Spleen (tissue), 11 donors: ENCODE measurements at regions not wholly inside any gene's neighbourhood (a gene's known extent, or its start where the extent isn't known, plus 50 kb on each side); places are given as distances from the start of the nearest gene placed in this dataset.
"Not testable (repeated sequence)": the region's sequence is repeated elsewhere in the genome, so short reads cannot be mapped to it uniquely, and the experiment has no call there.

Experiments used
- DNase-seq: peaks from one replicate; pipeline ENCODE4 v3.0.0-alpha.2; 2020
- H3K27ac ChIP-seq, 8 donors: fragments of 200-600 bp; sonication (generic) in 7 of 8; 1 replicate in 4 of 8; 2 replicates in 4 of 8; pipeline versions ENCODE4 v1.5.0 to v1.8.0; 2016 to 2021; ENCODE audit warnings: inconsistent platforms in 4 of 8, mild to moderate bottlenecking in 4 of 8, moderate library complexity in 1 of 8
- H3K27me3 ChIP-seq, 7 donors: fragments of 200-600 bp; sonication (generic) in 6 of 7; replicated peaks in 1 of 7; 1 replicate in 4 of 7; 2 replicates in 3 of 7; pipeline versions ENCODE4 v1.5.0 to v1.8.0; 2016 to 2021; ENCODE audit warnings: inconsistent platforms in 3 of 7, mild to moderate bottlenecking in 1 of 7
- H3K36me3 ChIP-seq, 6 donors: fragments of 200-600 bp; sonication (generic) in 5 of 6; 1 replicate in 4 of 6; 2 replicates in 2 of 6; pipeline versions ENCODE4 v1.5.0 to v1.8.0; 2016 to 2021; ENCODE audit warnings: inconsistent platforms in 2 of 6
- H3K4me1 ChIP-seq, 6 donors: fragments of 200-600 bp; sonication (generic) in 5 of 6; 1 replicate in 3 of 6; 2 replicates in 3 of 6; pipeline versions ENCODE4 v1.5.0 to v1.8.0; 2016 to 2021; ENCODE audit warnings: inconsistent platforms in 3 of 6
- H3K4me3 ChIP-seq, 8 donors: fragments of 200-600 bp; sonication (generic) in 7 of 8; 1 replicate in 4 of 8; 2 replicates in 4 of 8; pipeline versions ENCODE4 v1.5.0 to v1.8.0; 2016 to 2021; ENCODE audit warnings: inconsistent platforms in 4 of 8, mild to moderate bottlenecking in 4 of 8, moderate library complexity in 2 of 8
- H3K9me3 ChIP-seq, 8 donors: fragments of 200-600 bp; sonication (generic) in 7 of 8; 1 replicate in 4 of 8; 2 replicates in 4 of 8; pipeline versions ENCODE4 v1.5.0 to v1.8.0; 2016 to 2021; ENCODE audit warnings: inconsistent platforms in 4 of 8
- POLR2A ChIP-seq, 3 donors: fragments of 450-650 bp; IDR thresholded peaks; one replicate each; pipeline ENCODE4 v1.5.1; 2017; ENCODE audit warnings: antibody characterized with exemption in 3 of 3, mild to moderate bottlenecking in 1 of 3
- POLR2AphosphoS5 ChIP-seq, 3 donors: sonication (generic); formaldehyde crosslinking; IDR thresholded peaks; one replicate each; pipeline ENCODE4 v1.5.1; 2017; ENCODE audit warnings: antibody characterized with exemption in 3 of 3
- WGBS, 5 donors: extraction: QIAGEN DNeasy Blood & Tissue Kit in 3 of 5; methylation state at CpG; one replicate each; pipeline versions ENCODE4 v1.1.5 to v1.1.7; 2013 to 2018; 5-methylcytosine and 5-hydroxymethylcytosine counted together
- intact Hi-C: fragments of 100-400 bp; cut with DNase I; formaldehyde crosslinking; loops from one replicate; pipeline ENCODE4 v1.15.0; 2023; ENCODE audit warnings: low total_unique reads
- TF ChIP-seq, protein P1 (sequence below), 11 experiments: fragments of 200-600 bp in 7 of 11; fragments of 450-650 bp in 4 of 11; sonication (generic) in 4 of 11; IDR thresholded peaks in 8 of 11; conservative IDR thresholded peaks in 3 of 11; 1 replicate in 7 of 11; 2 replicates in 4 of 11; pipeline versions ENCODE4 v1.4.0 to v1.8.0; 2016 to 2021; ENCODE audit warnings: antibody characterized with exemption in 11 of 11, inconsistent platforms in 4 of 11, mild to moderate bottlenecking in 1 of 11
- donor health status: healthy with polysubstance abuse.
- donor health status: DM: no; HTN: no; CAD: no; lungs with moderate emphysema.
- donor health status: DM: no; HTN: no; CAD: no.
- donor health status: Bipolar disorder and iron deficiency.
- donor health status: healthy.
- donor health status: DM: no; HTN: no; CAD: no.
- donor health status: DM: yes; HTN: yes; CAD: no.

DNA sequence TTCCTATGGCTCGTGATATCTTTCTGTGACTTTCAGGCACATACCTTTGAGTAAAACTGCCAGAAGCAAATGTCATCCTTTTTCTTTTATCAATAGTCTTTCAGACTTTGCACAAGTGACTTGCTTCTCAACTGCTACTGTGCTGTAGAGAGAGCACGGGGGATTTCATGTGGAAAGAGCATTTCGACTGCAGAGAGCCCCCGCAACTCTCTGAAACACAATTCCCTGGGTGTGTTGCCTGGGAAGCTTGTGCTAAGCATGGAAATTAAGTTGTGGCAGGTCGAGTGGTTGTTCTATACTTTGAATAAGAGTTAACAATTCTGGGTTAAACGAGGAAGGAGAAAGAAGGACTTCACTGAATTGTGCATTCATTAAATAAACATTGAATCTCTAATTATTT is 659.1 kb downstream of the TDRD15 start:
- H3K4me3 ChIP-seq: no peak overlapping the region
- H3K27ac ChIP-seq: no peak overlapping the region
- no peaks in the 10 kb centered on the region for H3K9me3 ChIP-seq
- H3K4me1 ChIP-seq: no peaks in the 10 kb centered on the region
- H3K36me3 ChIP-seq: no peaks in the 10 kb centered on the region
- TF ChIP-seq POLR2AphosphoS5 (IDR thresholded peaks at IDR 0.05) (no peak), POLR2A (IDR thresholded peaks at IDR 0.05) (no peak)
- TF ChIP-seq, protein P1, sequence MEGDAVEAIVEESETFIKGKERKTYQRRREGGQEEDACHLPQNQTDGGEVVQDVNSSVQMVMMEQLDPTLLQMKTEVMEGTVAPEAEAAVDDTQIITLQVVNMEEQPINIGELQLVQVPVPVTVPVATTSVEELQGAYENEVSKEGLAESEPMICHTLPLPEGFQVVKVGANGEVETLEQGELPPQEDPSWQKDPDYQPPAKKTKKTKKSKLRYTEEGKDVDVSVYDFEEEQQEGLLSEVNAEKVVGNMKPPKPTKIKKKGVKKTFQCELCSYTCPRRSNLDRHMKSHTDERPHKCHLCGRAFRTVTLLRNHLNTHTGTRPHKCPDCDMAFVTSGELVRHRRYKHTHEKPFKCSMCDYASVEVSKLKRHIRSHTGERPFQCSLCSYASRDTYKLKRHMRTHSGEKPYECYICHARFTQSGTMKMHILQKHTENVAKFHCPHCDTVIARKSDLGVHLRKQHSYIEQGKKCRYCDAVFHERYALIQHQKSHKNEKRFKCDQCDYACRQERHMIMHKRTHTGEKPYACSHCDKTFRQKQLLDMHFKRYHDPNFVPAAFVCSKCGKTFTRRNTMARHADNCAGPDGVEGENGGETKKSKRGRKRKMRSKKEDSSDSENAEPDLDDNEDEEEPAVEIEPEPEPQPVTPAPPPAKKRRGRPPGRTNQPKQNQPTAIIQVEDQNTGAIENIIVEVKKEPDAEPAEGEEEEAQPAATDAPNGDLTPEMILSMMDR (IDR thresholded peaks at IDR 0.05 in 8 of 11, conservative IDR thresholded peaks at IDR 0.05 in 3 of 11): no peak
- DNase-seq: no peak
- no peaks in the 10 kb centered on the region for H3K27me3 ChIP-seq
- intact Hi-C loops: no loop called here
- WGBS, 5 donors: 65 to 76% (median 73%) methylated on average over 6 of the region's 6 CpGs

DNA sequence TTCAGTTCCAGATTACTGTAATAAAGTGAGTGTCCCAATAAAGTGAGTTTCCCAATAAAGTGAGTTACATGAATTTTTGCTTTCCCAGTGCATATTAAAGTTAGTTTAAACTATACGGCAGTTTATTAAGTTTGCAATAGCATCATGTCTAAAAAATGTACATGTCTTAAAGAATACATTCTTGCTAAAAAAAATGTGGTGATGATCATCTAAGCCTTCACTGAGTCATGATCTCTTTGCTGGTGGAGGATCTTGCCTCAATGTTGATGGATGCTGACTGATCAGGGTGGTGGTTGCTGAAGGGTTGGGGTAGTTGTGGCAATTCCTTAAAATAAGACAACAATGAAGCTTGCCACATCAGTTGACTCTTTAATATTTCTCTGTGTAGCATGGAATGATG is 664.2 kb downstream of the TDRD15 start:
- TF ChIP-seq POLR2AphosphoS5 (IDR thresholded peaks at IDR 0.05) (no peak), POLR2A (IDR thresholded peaks at IDR 0.05) (no peak)
- TF ChIP-seq, protein P1 (IDR thresholded peaks at IDR 0.05 in 8 of 11, conservative IDR thresholded peaks at IDR 0.05 in 3 of 11): no peak
- H3K4me3 ChIP-seq: no peak overlapping the region
- no peaks in the 10 kb centered on the region for H3K36me3 ChIP-seq
- DNase-seq: no peak
- H3K27me3 ChIP-seq: no peaks in the 10 kb centered on the region
- H3K4me1 ChIP-seq: no peaks in the 10 kb centered on the region
- intact Hi-C loops: no loop called here
- WGBS, 5 donors: 86 to 98% (median 93%) methylated on average over 1 of the region's 1 CpG
- no peaks in the 10 kb centered on the region for H3K9me3 ChIP-seq
- H3K27ac ChIP-seq: no peak overlapping the region

DNA sequence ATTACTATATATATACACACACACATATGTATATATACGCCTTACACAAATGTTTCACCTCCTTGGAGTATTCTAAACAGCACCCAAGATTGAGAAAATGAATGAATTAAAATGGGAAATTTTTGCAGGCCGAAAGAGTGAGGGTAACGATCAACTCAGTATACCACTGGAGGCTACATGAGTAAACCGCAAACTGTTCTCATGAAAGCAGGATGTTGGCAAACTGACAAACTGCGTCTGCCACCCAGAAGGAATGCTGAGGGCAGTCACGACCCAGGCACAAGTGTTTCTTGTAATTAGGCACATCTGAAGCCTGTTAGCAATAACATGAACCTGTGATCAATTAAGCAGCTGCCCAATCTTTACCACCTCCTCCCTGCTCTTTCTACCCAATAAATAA is 666.5 kb downstream of the TDRD15 start:
- intact Hi-C loops, H3K27ac ChIP-seq, H3K4me1 ChIP-seq, H3K9me3 ChIP-seq, H3K27me3 ChIP-seq, H3K4me3 ChIP-seq, H3K36me3 ChIP-seq, DNase-seq: not testable (repeated sequence)
- 58 to 76% (median 65%) methylated on average over 6 of the region's 6 CpGs for WGBS, 5 donors

DNA sequence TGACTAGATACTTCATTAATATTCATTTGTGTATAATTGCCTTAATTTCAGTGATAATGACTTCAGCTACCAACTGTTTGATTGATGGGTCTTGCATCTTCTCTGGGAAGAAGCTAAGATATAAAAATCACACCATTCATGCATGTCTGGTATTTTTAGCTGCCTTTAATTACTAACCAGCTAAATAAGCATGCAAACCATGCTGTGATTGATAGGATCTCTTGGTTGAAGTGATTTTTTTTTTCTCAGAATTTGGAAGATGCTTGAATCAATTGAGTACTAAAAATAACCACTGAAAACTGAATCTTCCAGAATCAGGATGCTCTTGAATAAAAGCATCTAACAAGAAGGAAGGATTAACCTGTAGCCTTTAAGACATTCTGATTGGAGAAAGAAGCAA is 668.8 kb downstream of the TDRD15 start:
- H3K4me3 ChIP-seq: no peak overlapping the region
- DNase-seq: no peak
- H3K4me1 ChIP-seq: no peaks in the 10 kb centered on the region
- no peaks in the 10 kb centered on the region for H3K9me3 ChIP-seq
- intact Hi-C loops: no loop called here
- no peak overlapping the region for H3K27ac ChIP-seq
- TF ChIP-seq POLR2AphosphoS5 (IDR thresholded peaks at IDR 0.05): no peak
- no peak for TF ChIP-seq POLR2A (IDR thresholded peaks at IDR 0.05)
- TF ChIP-seq, protein P1 (IDR thresholded peaks at IDR 0.05 in 8 of 11, conservative IDR thresholded peaks at IDR 0.05 in 3 of 11): no peak
- no peaks in the 10 kb centered on the region for H3K27me3 ChIP-seq
- H3K36me3 ChIP-seq: no peaks in the 10 kb centered on the region

DNA sequence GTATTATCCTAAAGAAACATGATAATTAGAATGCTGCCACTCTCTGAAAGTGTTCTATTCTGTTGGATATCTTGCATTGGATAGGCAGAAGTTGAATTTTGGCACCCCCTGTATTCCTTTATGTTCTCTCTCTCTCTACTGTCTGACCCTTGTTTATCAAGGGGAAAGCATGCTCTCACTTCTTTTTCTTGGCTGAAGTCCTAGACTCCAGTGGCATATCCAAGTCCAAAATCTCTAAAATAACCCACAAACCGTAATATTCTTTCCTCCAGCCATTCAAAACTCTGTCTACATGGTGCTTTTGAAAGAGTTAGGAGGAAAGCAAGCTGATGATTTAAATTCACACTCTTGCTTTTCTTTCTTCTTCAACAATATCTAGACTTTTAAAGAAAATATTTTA is 669.7 kb downstream of the TDRD15 start:
- H3K36me3 ChIP-seq: no peaks in the 10 kb centered on the region
- H3K4me3 ChIP-seq: no peak overlapping the region
- no peaks in the 10 kb centered on the region for H3K27me3 ChIP-seq
- WGBS, 5 donors: 28 to 54% (median 50%) methylated on average over 1 of the region's 1 CpG
- H3K4me1 ChIP-seq: no peaks in the 10 kb centered on the region
- intact Hi-C loops: no loop called here
- no peak for TF ChIP-seq POLR2AphosphoS5 (IDR thresholded peaks at IDR 0.05)
- TF ChIP-seq, protein P1 (IDR thresholded peaks at IDR 0.05 in 8 of 11, conservative IDR thresholded peaks at IDR 0.05 in 3 of 11): no peak
- no peak for TF ChIP-seq POLR2A (IDR thresholded peaks at IDR 0.05)
- no peaks in the 10 kb centered on the region for H3K9me3 ChIP-seq
- H3K27ac ChIP-seq: no peak overlapping the region
- DNase-seq: no peak
